Spleen (tissue), 11 donors: ENCODE measurements at regions not wholly inside any gene's neighbourhood (a gene's known extent, or its start where the extent isn't known, plus 50 kb on each side); places are given as distances from the start of the nearest gene placed in this dataset.

Experiments
- DNase-seq: peaks from one replicate; pipeline ENCODE4 v3.0.0-alpha.2; 2020
- H3K27ac ChIP-seq, 8 donors: fragments of 200-600 bp; sonication (generic) in 7 of 8; 1 replicate in 4 of 8; 2 replicates in 4 of 8; pipeline versions ENCODE4 v1.5.0 to v1.8.0; 2016 to 2021; ENCODE audit warnings: inconsistent platforms in 4 of 8, mild to moderate bottlenecking in 4 of 8, moderate library complexity in 1 of 8
- H3K27me3 ChIP-seq, 7 donors: fragments of 200-600 bp; sonication (generic) in 6 of 7; replicated peaks in 1 of 7; 1 replicate in 4 of 7; 2 replicates in 3 of 7; pipeline versions ENCODE4 v1.5.0 to v1.8.0; 2016 to 2021; ENCODE audit warnings: inconsistent platforms in 3 of 7, mild to moderate bottlenecking in 1 of 7
- H3K36me3 ChIP-seq, 6 donors: fragments of 200-600 bp; sonication (generic) in 5 of 6; 1 replicate in 4 of 6; 2 replicates in 2 of 6; pipeline versions ENCODE4 v1.5.0 to v1.8.0; 2016 to 2021; ENCODE audit warnings: inconsistent platforms in 2 of 6
- H3K4me1 ChIP-seq, 6 donors: fragments of 200-600 bp; sonication (generic) in 5 of 6; 1 replicate in 3 of 6; 2 replicates in 3 of 6; pipeline versions ENCODE4 v1.5.0 to v1.8.0; 2016 to 2021; ENCODE audit warnings: inconsistent platforms in 3 of 6
- H3K4me3 ChIP-seq, 8 donors: fragments of 200-600 bp; sonication (generic) in 7 of 8; 1 replicate in 4 of 8; 2 replicates in 4 of 8; pipeline versions ENCODE4 v1.5.0 to v1.8.0; 2016 to 2021; ENCODE audit warnings: inconsistent platforms in 4 of 8, mild to moderate bottlenecking in 4 of 8, moderate library complexity in 2 of 8
- H3K9me3 ChIP-seq, 8 donors: fragments of 200-600 bp; sonication (generic) in 7 of 8; 1 replicate in 4 of 8; 2 replicates in 4 of 8; pipeline versions ENCODE4 v1.5.0 to v1.8.0; 2016 to 2021; ENCODE audit warnings: inconsistent platforms in 4 of 8
- CTCF ChIP-seq, 11 experiments: fragments of 200-600 bp in 7 of 11; fragments of 450-650 bp in 4 of 11; sonication (generic) in 4 of 11; IDR thresholded peaks in 8 of 11; conservative IDR thresholded peaks in 3 of 11; 1 replicate in 7 of 11; 2 replicates in 4 of 11; pipeline versions ENCODE4 v1.4.0 to v1.8.0; 2016 to 2021; ENCODE audit warnings: antibody characterized with exemption in 11 of 11, inconsistent platforms in 4 of 11, mild to moderate bottlenecking in 1 of 11
- POLR2A ChIP-seq, 3 donors: fragments of 450-650 bp; IDR thresholded peaks; one replicate each; pipeline ENCODE4 v1.5.1; 2017; ENCODE audit warnings: antibody characterized with exemption in 3 of 3, mild to moderate bottlenecking in 1 of 3
- POLR2AphosphoS5 ChIP-seq, 3 donors: sonication (generic); formaldehyde crosslinking; IDR thresholded peaks; one replicate each; pipeline ENCODE4 v1.5.1; 2017; ENCODE audit warnings: antibody characterized with exemption in 3 of 3
- WGBS, 5 donors: extraction: QIAGEN DNeasy Blood & Tissue Kit in 3 of 5; methylation state at CpG; one replicate each; pipeline versions ENCODE4 v1.1.5 to v1.1.7; 2013 to 2018; 5-methylcytosine and 5-hydroxymethylcytosine counted together
- intact Hi-C: fragments of 100-400 bp; cut with DNase I; formaldehyde crosslinking; loops from one replicate; pipeline ENCODE4 v1.15.0; 2023; ENCODE audit warnings: low total_unique reads
- donor health status: healthy with polysubstance abuse.
- donor health status: DM: no; HTN: no; CAD: no; lungs with moderate emphysema.
- donor health status: DM: no; HTN: no; CAD: no.
- donor health status: Bipolar disorder and iron deficiency.
- donor health status: healthy.
- donor health status: DM: no; HTN: no; CAD: no.
- donor health status: DM: yes; HTN: yes; CAD: no.

DNA sequence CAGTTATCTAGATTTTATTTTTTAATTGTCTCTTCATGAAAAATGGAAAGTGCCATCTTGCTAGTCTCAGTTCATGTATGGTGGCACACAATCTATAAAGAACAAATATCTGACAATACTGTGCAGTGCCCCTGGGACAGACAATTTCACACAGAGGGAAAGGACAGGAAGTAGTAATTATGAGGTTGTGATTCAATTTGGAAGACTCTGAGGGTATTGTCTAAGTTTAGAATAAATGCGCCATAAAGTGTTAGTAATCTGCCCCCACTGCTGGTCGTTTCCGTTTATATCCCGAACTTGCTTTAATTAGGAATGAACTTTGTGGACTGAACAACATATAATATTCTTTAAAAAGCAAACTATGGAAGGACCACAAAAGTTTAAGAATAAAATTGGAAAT is 196.4 kb upstream of the SLC24A5 start:
- Histone ChIP-seq H3K36me3 (no peaks in the 10 kb centered on the region), H3K4me3 (no peak overlapping the region), H3K27me3 (no peaks in the 10 kb centered on the region), H3K27ac (no peak overlapping the region), H3K9me3 (no peaks in the 10 kb centered on the region), H3K4me1 (no peaks in the 10 kb centered on the region)
- intact Hi-C loops = no loop called here
- TF ChIP-seq POLR2A (IDR thresholded peaks at IDR 0.05) (no peak), CTCF (IDR thresholded peaks at IDR 0.05 in 8 of 11, conservative IDR thresholded peaks at IDR 0.05 in 3 of 11) (no peak), POLR2AphosphoS5 (IDR thresholded peaks at IDR 0.05) (no peak)
- WGBS, 5 donors = 62 to 83% (median 80%) methylated on average over 4 of the region's 4 CpGs
- no peak for DNase-seq

DNA sequence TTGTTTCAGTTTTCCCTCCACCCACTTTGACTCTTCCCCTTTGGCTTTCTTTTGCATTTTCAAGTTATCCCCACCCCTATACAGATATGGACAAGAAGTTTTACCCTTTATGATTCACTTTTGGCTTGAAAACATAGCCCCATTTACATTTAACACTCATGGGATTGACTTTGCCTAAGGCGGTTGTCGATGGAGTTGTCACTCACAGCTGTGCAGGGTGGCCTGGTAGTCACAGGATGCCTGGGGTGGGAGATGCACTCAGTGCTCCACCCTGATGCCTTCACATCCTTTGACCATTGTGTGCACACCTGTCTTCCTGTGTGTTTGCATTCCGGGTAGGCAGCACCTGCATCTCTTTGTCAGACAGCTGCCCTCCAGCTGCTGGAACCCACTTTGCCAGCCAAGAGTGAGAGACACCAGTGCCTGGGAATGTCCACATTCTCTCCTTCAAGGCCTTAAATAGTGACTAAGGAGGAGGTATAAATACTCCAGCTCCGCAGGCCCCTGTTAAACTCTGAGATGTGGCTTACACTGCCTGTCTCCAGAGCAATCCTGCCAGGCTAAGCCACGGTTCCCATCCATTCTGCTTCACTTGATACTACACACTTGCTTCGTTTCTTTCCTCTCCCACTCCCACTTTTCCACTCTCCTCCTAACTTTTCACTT is 191.5 kb upstream of the SLC24A5 start:
- DNase-seq = no peak
- Histone ChIP-seq H3K27me3 (no peaks in the 10 kb centered on the region), H3K36me3 (no peaks in the 10 kb centered on the region), H3K4me3 (no peak overlapping the region), H3K9me3 (no peaks in the 10 kb centered on the region), H3K27ac (no peak overlapping the region), H3K4me1 (no peaks in the 10 kb centered on the region)
- TF ChIP-seq POLR2A (IDR thresholded peaks at IDR 0.05) (no peak), POLR2AphosphoS5 (IDR thresholded peaks at IDR 0.05) (no peak), CTCF (IDR thresholded peaks at IDR 0.05 in 8 of 11, conservative IDR thresholded peaks at IDR 0.05 in 3 of 11) (no peak)
- 79 to 90% (median 86%) methylated on average over 6 of the region's 6 CpGs for WGBS, 5 donors
- intact Hi-C loops = no loop called here

DNA sequence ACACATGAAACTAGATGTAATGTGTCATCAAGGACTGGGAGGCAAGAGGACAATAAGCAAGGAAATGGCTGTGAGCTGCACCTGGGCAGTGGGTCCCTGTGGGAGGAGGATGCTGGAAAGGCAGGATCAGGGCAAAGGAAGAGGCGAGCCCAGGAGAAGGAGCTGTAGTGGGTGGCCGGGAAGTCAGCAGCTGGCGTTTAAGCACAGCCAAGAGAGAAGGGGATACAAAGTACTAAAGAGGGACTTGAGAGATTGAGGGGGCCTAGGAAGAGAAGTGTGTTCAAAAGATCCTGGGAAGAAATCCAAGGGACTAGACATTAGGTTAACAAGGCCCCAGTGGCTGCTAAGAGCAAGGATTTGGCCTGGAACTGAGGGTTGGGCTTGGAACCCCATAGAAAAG is 188.5 kb upstream of the SLC24A5 start:
- H3K4me3 ChIP-seq = no peak overlapping the region
- H3K9me3 ChIP-seq = no peaks in the 10 kb centered on the region
- no peak for DNase-seq
- 85 to 98% (median 92%) methylated on average over 3 of the region's 3 CpGs for WGBS, 5 donors
- intact Hi-C loops = no loop called here
- H3K27ac ChIP-seq = no peak overlapping the region
- H3K4me1 ChIP-seq = no peaks in the 10 kb centered on the region
- TF ChIP-seq CTCF (IDR thresholded peaks at IDR 0.05 in 8 of 11, conservative IDR thresholded peaks at IDR 0.05 in 3 of 11) (no peak), POLR2A (IDR thresholded peaks at IDR 0.05) (no peak), POLR2AphosphoS5 (IDR thresholded peaks at IDR 0.05) (no peak)
- H3K27me3 ChIP-seq = no peaks in the 10 kb centered on the region
- H3K36me3 ChIP-seq = no peaks in the 10 kb centered on the region

DNA sequence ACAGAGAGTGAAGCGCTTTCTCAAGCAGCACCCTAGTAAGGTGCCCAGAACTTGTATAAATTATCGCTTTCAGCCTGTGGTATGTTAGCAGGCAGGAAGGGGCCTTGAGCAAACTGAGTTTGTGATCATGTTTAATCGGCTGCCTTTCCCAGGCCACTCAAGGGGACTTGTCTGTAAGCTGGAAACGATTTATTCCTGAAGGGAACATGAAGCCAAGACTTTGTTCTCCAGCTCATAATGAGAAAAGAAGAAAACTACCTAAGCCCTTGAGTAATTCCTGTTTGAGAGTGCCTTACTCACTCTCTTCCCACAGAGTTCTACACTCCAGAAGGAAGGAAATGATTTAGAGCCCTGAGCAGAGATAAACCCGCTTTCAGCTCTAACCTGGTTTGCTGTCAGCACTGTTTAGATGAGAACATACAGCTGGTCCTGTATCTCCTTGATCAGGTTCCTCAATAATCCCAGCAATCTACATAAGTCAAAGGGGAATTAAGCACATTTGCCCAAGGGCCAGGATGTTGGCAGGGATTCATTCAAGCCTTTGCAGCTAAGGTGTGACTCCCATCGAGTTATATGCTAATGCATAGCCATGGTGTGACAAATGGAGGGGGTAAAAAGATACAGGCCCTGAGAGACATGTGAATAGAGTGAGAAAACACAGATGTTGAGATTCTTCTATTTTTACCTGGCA is 187.7 kb upstream of the SLC24A5 start:
- intact Hi-C loops = no loop called here
- no peak overlapping the region for H3K27ac ChIP-seq
- WGBS, 5 donors = 54 to 61% (median 57%) methylated on average over 6 of the region's 6 CpGs
- no peaks in the 10 kb centered on the region for H3K27me3 ChIP-seq
- TF ChIP-seq POLR2AphosphoS5 (IDR thresholded peaks at IDR 0.05) = no peak
- TF ChIP-seq CTCF (IDR thresholded peaks at IDR 0.05 in 8 of 11, conservative IDR thresholded peaks at IDR 0.05 in 3 of 11) = no peak
- no peak for TF ChIP-seq POLR2A (IDR thresholded peaks at IDR 0.05)
- no peaks in the 10 kb centered on the region for H3K9me3 ChIP-seq
- no peaks in the 10 kb centered on the region for H3K4me1 ChIP-seq
- H3K36me3 ChIP-seq = no peaks in the 10 kb centered on the region
- DNase-seq = no peak
- no peak overlapping the region for H3K4me3 ChIP-seq
